Small intestine (tissue), 7 donors: ENCODE measurements at regions not wholly inside any gene's neighbourhood (a gene's known extent, or its start where the extent isn't known, plus 50 kb on each side); places are given as distances from the start of the nearest gene placed in this dataset.

ENCODE experiments used
- DNase-seq, 2 donors: peaks; one replicate each; pipeline versions ENCODE4 v3.0.0 to v3.0.0-alpha.2; 2013
- FAIRE-seq: peaks from 2 replicates; lab custom pipeline; 2012; peaks lifted over from hg19 to GRCh38; lab: Jason Lieb, UNC
- H3K27ac ChIP-seq, 3 donors: one replicate each; pipeline ENCODE4 v1.5.1; 2013; ENCODE audit warnings: low read length in 2 of 3, mild to moderate bottlenecking in 2 of 3, control low read depth in 1 of 3, inconsistent platforms in 1 of 3, low read depth in 1 of 3, moderate library complexity in 1 of 3
- H3K27me3 ChIP-seq, 3 donors: one replicate each; pipeline ENCODE4 v1.6.1; 2013; ENCODE audit warnings: low read length in 3 of 3, inconsistent platforms in 1 of 3; ENCODE audit not compliant: control insufficient read depth in 3 of 3, insufficient read depth in 3 of 3
- H3K36me3 ChIP-seq, 3 donors: one replicate each; pipeline ENCODE4 v1.6.1; 2013; ENCODE audit warnings: low read length in 3 of 3, inconsistent platforms in 1 of 3, low read depth in 1 of 3, mild to moderate bottlenecking in 1 of 3, moderate library complexity in 1 of 3; ENCODE audit not compliant: control insufficient read depth in 3 of 3, insufficient read depth in 2 of 3
- H3K4me1 ChIP-seq, 3 donors: one replicate each; pipeline ENCODE4 v1.6.1; 2013; ENCODE audit warnings: low read length in 2 of 3, inconsistent platforms in 1 of 3, low read depth in 1 of 3, mild to moderate bottlenecking in 1 of 3, moderate library complexity in 1 of 3; ENCODE audit not compliant: control insufficient read depth in 3 of 3, insufficient read depth in 2 of 3
- H3K4me3 ChIP-seq, 3 donors: one replicate each; pipeline ENCODE4 v1.5.1; 2013; ENCODE audit warnings: low read length in 3 of 3, control low read depth in 1 of 3, inconsistent platforms in 1 of 3, low read depth in 1 of 3, mild to moderate bottlenecking in 1 of 3, moderate library complexity in 1 of 3
- H3K9me3 ChIP-seq, 2 donors: one replicate each; pipeline ENCODE4 v1.6.1; 2013; ENCODE audit warnings: low read depth in 1 of 2, low read length in 1 of 2; ENCODE audit not compliant: control insufficient read depth in 2 of 2, insufficient read depth in 1 of 2
- WGBS, 3 donors: extraction: QIAGEN DNeasy Blood & Tissue Kit; methylation state at CpG; one replicate each; pipeline ENCODE4 v1.1.7; 2013; 5-methylcytosine and 5-hydroxymethylcytosine counted together
- donor health status: healthy with polysubstance abuse.
- donor health status: control.
- donor health status: control.
- donor health status: Bipolar disorder and iron deficiency.
- donor health status: healthy.

- FAIRE-seq (no peak), DNase-seq (no peak)
- H3K27me3 ChIP-seq = no peaks in the 10 kb centered on the region
- WGBS, 3 donors = 68 to 76% (median 76%) methylated on average over 16 of the region's 16 CpGs
- H3K27ac ChIP-seq = no peak overlapping the region
- no peak overlapping the region for H3K4me3 ChIP-seq
- no peaks in the 10 kb centered on the region for H3K36me3 ChIP-seq
- H3K4me1 ChIP-seq = no peaks in the 10 kb centered on the region
- H3K9me3 ChIP-seq = no peaks in the 10 kb centered on the region
These were observed 751.2 kb downstream of the BRD1 start for GRCh38 chr22:49076300-49077035.

- Histone ChIP-seq H3K4me3 (no peak overlapping the region), H3K9me3 (no peaks in the 10 kb centered on the region), H3K27ac (no peak overlapping the region), H3K27me3 (no peaks in the 10 kb centered on the region), H3K4me1 (no peaks in the 10 kb centered on the region), H3K36me3 (no peaks in the 10 kb centered on the region)
- WGBS, 3 donors = 43 to 77% (median 52%) methylated on average over 5 of the region's 5 CpGs
- DNase-seq (no peak), FAIRE-seq (no peak)
These were observed 752.5 kb downstream of the BRD1 start for GRCh38 chr22:49075150-49075549.

GRCh38 chr22:49073873-49074417 lies 753.7 kb downstream of the BRD1 start:
- Histone ChIP-seq H3K36me3 (no peaks in the 10 kb centered on the region), H3K4me3 (no peak overlapping the region), H3K4me1 (no peaks in the 10 kb centered on the region), H3K27ac (no peak overlapping the region), H3K9me3 (no peaks in the 10 kb centered on the region), H3K27me3 (no peaks in the 10 kb centered on the region)
- FAIRE-seq = no peak
- no peak for DNase-seq
- WGBS, 3 donors = 90 to 94% (median 93%) methylated on average over 6 of the region's 6 CpGs

GRCh38 chr22:49072996-49073645 lies 754.6 kb downstream of the BRD1 start:
- DNase-seq (no peak), FAIRE-seq (no peak)
- no peak overlapping the region for H3K4me3 ChIP-seq
- no peak overlapping the region for H3K27ac ChIP-seq
- 87 to 93% (median 92%) methylated on average over 8 of the region's 8 CpGs for WGBS, 3 donors
- no peaks in the 10 kb centered on the region for H3K4me1 ChIP-seq
- no peaks in the 10 kb centered on the region for H3K36me3 ChIP-seq
- H3K27me3 ChIP-seq = no peaks in the 10 kb centered on the region
- no peaks in the 10 kb centered on the region for H3K9me3 ChIP-seq

- no peaks in the 10 kb centered on the region for H3K27me3 ChIP-seq
- DNase-seq (no peak), FAIRE-seq (no peak)
- H3K36me3 ChIP-seq = no peaks in the 10 kb centered on the region
- 45 to 58% (median 51%) methylated on average over 7 of the region's 7 CpGs for WGBS, 3 donors
- no peak overlapping the region for H3K4me3 ChIP-seq
- no peaks in the 10 kb centered on the region for H3K4me1 ChIP-seq
- no peaks in the 10 kb centered on the region for H3K9me3 ChIP-seq
- H3K27ac ChIP-seq = no peak overlapping the region
These were observed 757.2 kb downstream of the BRD1 start for GRCh38 chr22:49070501-49070900.

GRCh38 chr22:49068861-49069500 lies 758.7 kb downstream of the BRD1 start:
- Histone ChIP-seq H3K27me3 (no peaks in the 10 kb centered on the region), H3K9me3 (no peaks in the 10 kb centered on the region), H3K4me1 (no peaks in the 10 kb centered on the region), H3K36me3 (no peaks in the 10 kb centered on the region), H3K4me3 (no peak overlapping the region), H3K27ac (no peak overlapping the region)
- 69 to 76% (median 75%) methylated on average over 15 of the region's 15 CpGs for WGBS, 3 donors
- DNase-seq (no peak), FAIRE-seq (no peak)

- Histone ChIP-seq H3K9me3 (no peaks in the 10 kb centered on the region), H3K4me3 (no peak overlapping the region), H3K36me3 (no peaks in the 10 kb centered on the region), H3K27me3 (no peaks in the 10 kb centered on the region), H3K4me1 (no peaks in the 10 kb centered on the region), H3K27ac (no peak overlapping the region)
- WGBS, 3 donors = 58 to 83% (median 62%) methylated on average over 4 of the region's 4 CpGs
- FAIRE-seq = no peak
- no peak for DNase-seq
These were observed 760.2 kb downstream of the BRD1 start for GRCh38 chr22:49067504-49067903.

GRCh38 chr22:49066619-49067018 lies 761.1 kb downstream of the BRD1 start:
- no peaks in the 10 kb centered on the region for H3K36me3 ChIP-seq
- 68 to 85% (median 84%) methylated on average over 9 of the region's 9 CpGs for WGBS, 3 donors
- H3K4me3 ChIP-seq = no peak overlapping the region
- DNase-seq = no peak
- no peaks in the 10 kb centered on the region for H3K4me1 ChIP-seq
- no peaks in the 10 kb centered on the region for H3K9me3 ChIP-seq
- no peaks in the 10 kb centered on the region for H3K27me3 ChIP-seq
- FAIRE-seq = no peak
- no peak overlapping the region for H3K27ac ChIP-seq
